ENCODE measurements at regions not wholly inside any gene's neighbourhood (a gene's known extent, or its start where the extent isn't known, plus 50 kb on each side); places are given as distances from the start of the nearest gene placed in this dataset.
"Not testable (repeated sequence)": the region's sequence is repeated elsewhere in the genome, so short reads cannot be mapped to it uniquely, and the experiment has no call there.

- no peak for DNase-seq
Measured at GRCh38 chr4:60721685-60722084, 478.4 kb upstream of the ADGRL3 start.

DNA sequence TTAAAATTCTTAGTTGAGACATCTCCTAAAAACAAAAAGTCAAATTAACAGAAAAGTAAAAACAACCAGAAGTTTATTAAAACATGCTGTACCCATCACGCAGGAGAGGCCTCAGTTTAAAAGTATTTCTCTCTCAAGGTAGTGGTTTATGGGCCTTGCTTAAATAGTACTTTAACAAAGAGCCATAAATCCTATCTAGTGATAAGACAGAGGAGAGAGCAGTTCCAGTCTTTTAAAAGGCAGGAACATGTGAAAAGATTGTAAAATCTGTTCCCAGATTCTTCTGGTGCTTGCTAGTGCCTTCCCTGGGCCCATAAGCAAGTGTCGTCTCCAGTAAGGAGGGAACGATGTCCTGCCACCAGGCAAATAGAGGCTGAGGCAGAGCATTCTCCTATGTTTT lies 476.3 kb upstream of the ADGRL3 start:
- DNase-seq, result no peak

- peak; percentile 56 to 81 for DNase-seq
Measured at GRCh38 chr4:60724623-60725022, 475.5 kb upstream of the ADGRL3 start.

- no peak for DNase-seq
Measured at GRCh38 chr4:60726779-60727178, 473.3 kb upstream of the ADGRL3 start.

- DNase-seq, result no peak
Measured at GRCh38 chr4:60729194-60729593, 470.9 kb upstream of the ADGRL3 start.

DNA sequence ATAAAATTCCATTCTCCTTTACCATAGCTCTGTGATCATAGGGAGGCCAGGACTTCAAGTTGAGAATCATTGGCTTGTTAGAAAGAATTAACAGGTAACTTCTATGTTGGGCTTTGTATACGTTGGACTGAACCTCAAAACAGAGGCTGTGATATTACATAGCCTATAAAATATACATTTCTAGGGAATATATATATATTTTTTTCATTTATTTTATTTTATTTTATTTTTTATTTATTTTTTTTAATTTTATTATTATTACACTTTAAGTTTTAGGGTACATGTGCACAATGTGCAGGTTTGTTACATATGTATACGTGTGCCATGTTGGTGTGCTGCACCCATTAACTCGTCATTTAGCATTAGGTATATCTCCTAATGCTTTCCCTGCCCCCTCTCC lies 470.4 kb upstream of the ADGRL3 start:
- not testable (repeated sequence) for DNase-seq

DNA sequence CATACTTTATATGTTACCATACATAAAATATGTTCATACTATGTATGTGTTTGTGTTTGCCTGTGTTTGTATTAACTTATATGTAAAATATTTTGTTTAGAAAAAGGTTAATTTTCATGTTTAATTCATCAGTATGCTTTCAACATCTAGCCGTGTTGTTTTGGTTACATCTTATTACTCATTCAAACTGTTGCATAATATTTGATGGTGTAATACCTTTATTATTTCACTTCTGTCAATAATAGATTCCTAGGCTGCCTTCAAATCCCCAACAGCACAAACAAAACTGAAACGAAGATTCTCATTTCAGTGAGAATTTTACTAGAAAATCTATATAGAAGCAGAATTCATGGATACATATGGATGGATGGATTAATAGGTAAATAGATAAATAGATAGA lies 462.3 kb upstream of the ADGRL3 start:
- no peak for DNase-seq

GRCh38 chr4:60743654-60744053 lies 456.5 kb upstream of the ADGRL3 start:
- no peak for DNase-seq

GRCh38 chr4:60744767-60745166 lies 455.4 kb upstream of the ADGRL3 start:
- DNase-seq, result no peak

DNA sequence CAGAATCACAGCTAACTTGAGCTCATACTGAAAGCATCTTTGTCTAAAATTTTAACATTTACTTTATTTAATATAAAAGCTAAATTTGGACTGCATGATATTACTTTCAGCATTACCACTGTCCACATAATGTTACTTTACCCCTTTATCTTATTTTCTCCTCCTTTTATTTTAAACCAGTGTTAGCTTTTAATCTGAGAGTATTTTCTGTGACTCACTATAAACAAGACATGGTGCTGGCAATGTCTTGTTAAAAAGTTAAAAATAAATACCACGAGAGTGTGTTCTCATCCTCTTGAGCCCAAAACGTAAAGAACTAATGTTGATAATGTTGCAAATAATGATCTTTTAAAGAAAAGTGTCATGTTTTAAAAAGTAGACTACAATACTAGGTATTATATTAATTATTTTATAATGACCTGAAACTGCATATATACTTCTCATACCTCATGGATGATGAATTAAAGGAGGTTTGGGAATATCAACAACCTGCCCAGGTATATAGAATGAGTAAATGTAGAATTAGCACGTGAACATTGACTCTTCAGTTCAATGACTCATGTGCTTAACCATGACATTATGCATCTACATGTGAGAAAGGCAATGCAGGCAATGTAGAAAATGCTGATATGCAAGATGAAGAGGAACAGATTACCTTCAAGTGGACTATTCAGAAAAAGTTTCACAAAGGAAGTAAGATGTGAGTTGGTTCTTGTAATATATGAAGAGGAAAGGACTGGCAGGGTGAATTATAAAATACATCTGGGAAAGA lies 454.1 kb upstream of the ADGRL3 start:
- no peak for DNase-seq

DNA sequence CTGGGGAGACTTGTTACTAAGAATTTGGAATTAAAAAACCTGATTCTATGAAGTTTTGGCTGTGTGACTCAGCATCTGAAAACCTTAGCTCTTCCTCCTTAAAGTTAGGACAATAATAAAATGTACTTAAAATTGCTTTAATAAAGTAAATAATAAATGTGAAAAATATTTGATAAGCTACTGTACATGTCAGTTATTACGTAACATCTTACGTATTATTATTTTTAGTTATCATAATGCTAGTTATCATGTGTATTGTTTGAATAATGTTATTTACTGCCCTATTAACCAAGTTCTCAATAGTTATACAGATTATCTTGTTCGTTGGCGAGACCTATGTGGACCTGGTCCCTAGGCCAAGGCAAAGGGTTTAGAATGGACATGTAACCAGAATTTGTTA lies 449.2 kb upstream of the ADGRL3 start:
- no peak for DNase-seq

DNA sequence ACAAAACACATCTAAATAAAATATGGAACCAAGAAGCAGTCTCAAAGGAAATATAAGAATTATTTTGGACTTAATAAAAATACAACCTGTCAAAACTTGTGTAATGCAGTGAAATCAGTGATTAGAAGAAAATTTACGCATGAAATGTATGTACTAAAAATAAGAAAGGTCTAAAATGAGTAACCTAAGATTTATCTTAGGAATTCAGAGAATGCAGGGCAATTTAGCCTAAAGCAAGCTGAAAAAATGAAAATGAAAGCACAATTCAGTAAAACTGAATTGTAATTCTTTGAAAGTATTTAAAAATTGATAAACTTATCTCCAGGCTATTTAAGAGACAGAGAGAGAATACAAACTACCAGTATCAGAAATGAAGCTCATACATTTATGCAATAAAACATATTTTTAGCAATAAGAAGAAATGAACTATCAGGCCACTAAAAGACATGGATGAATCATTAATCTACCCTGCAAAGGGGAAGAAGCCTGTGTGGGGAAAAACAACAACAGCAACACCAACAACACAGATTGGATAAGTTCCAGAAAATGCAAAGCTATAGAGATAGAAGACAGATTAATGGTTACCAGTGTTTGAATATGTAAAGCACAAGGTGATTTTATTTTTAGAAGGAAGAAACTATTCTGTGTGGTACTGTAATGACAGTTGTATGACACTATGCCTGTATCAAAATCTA lies 442.0 kb upstream of the ADGRL3 start:
- peak in 1 of 2 experiments; percentile 4 for DNase-seq

DNA sequence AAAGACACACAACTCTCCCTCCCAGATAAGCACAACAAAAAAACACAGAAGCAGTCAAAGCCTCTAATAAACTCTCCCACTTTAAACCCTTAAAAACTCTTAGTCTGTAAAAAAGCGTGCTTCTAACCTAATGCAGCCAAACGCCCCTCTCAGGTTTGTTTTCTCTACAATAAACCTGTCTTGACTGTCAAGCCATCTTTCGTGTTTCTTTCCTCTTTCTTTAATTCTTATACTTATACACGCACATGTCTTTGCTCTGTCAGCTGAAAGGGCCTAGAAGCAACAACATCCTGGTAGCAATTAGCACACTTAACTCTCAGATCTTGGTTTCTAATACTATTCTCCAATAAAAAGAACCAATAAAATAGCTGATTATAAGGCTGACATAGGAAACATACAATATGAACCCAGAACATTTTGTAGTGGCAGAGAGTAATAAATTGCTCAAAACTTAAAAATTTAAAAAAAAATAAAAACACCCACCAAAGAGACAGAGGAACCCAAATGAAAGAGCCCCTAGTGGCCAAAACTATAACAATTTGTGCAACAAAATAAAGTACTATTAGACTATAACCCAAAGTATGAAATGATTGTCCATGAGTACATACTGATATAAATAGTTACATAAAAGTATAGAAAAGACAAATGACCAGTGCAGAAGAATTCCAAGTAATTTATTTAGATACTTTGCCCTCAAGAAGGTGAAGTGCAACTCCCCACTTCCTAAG lies 440.4 kb upstream of the ADGRL3 start:
- DNase-seq, result no peak

GRCh38 chr4:60780874-60781273 lies 419.3 kb upstream of the ADGRL3 start:
- no peak for DNase-seq

- no peak for DNase-seq
Measured at GRCh38 chr4:60790608-60791007, 409.5 kb upstream of the ADGRL3 start.

DNA sequence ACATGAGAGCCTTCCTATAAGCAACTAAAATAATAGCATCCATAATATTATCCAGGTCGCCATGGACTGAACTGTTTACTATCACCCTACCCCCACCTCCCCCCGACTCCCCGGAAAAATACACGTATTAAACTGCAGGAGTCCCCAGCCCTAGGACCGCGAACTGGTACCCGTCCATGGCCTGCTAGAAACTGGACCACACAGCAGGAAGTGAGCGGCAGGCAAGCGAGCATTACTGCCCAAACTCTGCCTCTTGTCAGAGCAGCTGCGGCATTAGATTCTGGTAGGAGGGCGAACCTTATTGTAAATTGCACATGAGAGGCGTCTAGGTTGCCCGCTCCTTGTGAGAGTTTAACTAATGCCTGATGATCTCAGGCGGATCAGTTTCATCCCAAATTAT lies 405.8 kb upstream of the ADGRL3 start:
- DNase-seq, result no peak

- DNase-seq, result no peak
Measured at GRCh38 chr4:60799214-60799613, 400.9 kb upstream of the ADGRL3 start.

GRCh38 chr4:60800701-60801100 lies 399.4 kb upstream of the ADGRL3 start:
- DNase-seq, result no peak

GRCh38 chr4:60805500-60806313 lies 394.4 kb upstream of the ADGRL3 start:
- peak in 1 of 2 experiments; percentile 9 for DNase-seq

GRCh38 chr4:60808726-60809485 lies 391.2 kb upstream of the ADGRL3 start:
- no peak for DNase-seq

DNA sequence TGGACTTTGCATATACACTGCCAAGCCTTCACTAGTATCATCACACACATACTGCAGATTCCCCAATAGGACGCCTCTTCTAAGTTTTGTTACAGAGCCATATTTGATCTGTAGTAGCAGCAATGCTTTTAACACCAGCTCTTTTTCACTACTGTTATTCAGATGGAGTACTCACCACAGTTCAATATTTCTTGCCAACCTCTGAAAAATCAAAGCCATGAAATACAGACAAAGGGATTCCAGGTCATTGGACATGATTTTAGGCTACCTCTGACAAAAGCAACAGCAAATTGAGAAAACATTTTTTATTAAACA lies 390.7 kb upstream of the ADGRL3 start:
- DNase-seq, result no peak

DNA sequence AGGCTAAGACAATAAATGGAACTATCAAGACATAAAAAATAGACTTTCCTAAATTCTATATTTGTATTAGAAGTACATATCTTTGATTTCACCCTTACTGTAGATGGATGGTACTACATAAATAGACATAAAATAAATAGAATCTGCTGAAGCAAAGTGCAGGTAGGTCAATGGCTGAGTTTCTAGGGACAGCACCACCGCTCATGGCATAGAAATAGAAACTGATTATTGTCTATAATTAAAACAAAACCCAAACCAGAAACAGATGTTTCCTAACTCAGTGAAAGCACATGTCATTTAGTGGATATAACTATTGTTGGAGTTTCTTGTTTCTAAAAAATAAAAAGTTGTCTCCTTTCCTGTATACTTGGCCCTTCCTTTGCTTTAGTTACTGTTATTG lies 387.3 kb upstream of the ADGRL3 start:
- no peak for DNase-seq

Measured in SW 1271 (cell line).